Erythroblast (primary cell): ENCODE measurements at regions not wholly inside any gene's neighbourhood (a gene's known extent, or its start where the extent isn't known, plus 50 kb on each side); places are given as distances from the start of the nearest gene placed in this dataset.

ENCODE experiments used
- GATA1 ChIP-seq: IDR thresholded peaks from 2 replicates; pipeline ENCODE4 v1.6.1; 2011; ENCODE audit warnings: low read depth, mild to moderate bottlenecking, control low read depth, low read length, moderate library complexity
- POLR2A ChIP-seq: IDR thresholded peaks from 2 replicates; pipeline ENCODE4 v1.6.1; 2011; ENCODE audit warnings: mild to moderate bottlenecking, low read length

DNA sequence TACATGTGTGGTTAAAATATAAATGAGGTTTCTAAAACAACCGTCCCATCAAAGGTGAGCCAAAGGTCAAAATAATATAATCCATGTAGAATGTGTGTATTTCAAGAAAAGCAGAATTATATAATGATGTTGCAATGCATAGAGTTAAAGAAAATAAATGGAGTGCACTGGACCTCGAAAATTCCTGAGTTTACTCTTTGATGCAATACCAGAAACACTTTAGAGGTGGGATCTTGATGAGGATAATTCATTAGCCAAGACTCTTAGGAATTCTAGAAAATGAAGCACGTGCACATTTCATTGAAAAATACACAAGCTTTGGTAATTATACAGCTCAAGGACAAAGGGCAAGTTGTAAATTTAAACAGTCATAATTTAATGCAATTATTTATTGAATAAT, 508.9 kb upstream of the ARGLU1 start:
- TF ChIP-seq POLR2A (no peak), GATA1 (no peak)
